GM23338 (cell line): ENCODE measurements at regions not wholly inside any gene's neighbourhood (a gene's known extent, or its start where the extent isn't known, plus 50 kb on each side); places are given as distances from the start of the nearest gene placed in this dataset.

Source experiments
- ATAC-seq: fragments of 200-7000 bp; cut with Tn5 transposase; 3 replicates; pipeline ENCODE4 v1.9.1; 2020
- DNase-seq: peaks from one replicate; pipeline ENCODE4 v3.0.0-alpha.2; 2015; ENCODE audit warnings: low spot score
- H2AFZ ChIP-seq: fragments of 200-600 bp; sonication (generic); 2 replicates; pipeline ENCODE4 v1.8.0; 2016; ENCODE audit warnings: antibody characterized with exemption, mild to moderate bottlenecking, moderate library complexity
- H3F3A ChIP-seq: fragments of 200-600 bp; sonication (generic); replicated peaks from 2 replicates; pipeline ENCODE4 v1.8.0; 2017; ENCODE audit warnings: antibody characterized with exemption, mixed run types, low read depth
- H3K27ac ChIP-seq: fragments of 200-600 bp; sonication (generic); 2 replicates; pipeline ENCODE4 v1.6.1; 2016; ENCODE audit warnings: low read depth
- H3K27me3 ChIP-seq: fragments of 200-600 bp; sonication (generic); 2 replicates; pipeline ENCODE4 v1.8.0; 2016; ENCODE audit warnings: mild to moderate bottlenecking, mixed run types, moderate library complexity; ENCODE audit not compliant: insufficient read depth
- H3K36me3 ChIP-seq: fragments of 200-600 bp; sonication (generic); 2 replicates; pipeline ENCODE4 v1.8.0; 2016; ENCODE audit warnings: mild to moderate bottlenecking; ENCODE audit not compliant: insufficient read depth
- H3K4me1 ChIP-seq: fragments of 200-600 bp; sonication (generic); 2 replicates; pipeline ENCODE4 v1.8.0; 2016; ENCODE audit warnings: mild to moderate bottlenecking, moderate library complexity; ENCODE audit not compliant: insufficient read depth
- H3K4me2 ChIP-seq: fragments of 200-600 bp; sonication (generic); 2 replicates; pipeline ENCODE4 v1.7.1; 2017; ENCODE audit warnings: mixed run types
- H3K4me3 ChIP-seq: fragments of 200-600 bp; sonication (generic); 2 replicates; pipeline ENCODE4 v1.6.1; 2016; ENCODE audit warnings: mixed run types
- H3K79me2 ChIP-seq: fragments of 200-600 bp; sonication (generic); replicated peaks from 2 replicates; pipeline ENCODE4 v1.8.0; 2017; ENCODE audit warnings: mild to moderate bottlenecking; ENCODE audit not compliant: insufficient read depth
- H3K9me2 ChIP-seq: fragments of 200-600 bp; sonication (generic); 2 replicates; pipeline ENCODE4 v1.8.0; 2017; ENCODE audit not compliant: insufficient read depth
- H4K20me1 ChIP-seq: fragments of 200-600 bp; sonication (generic); replicated peaks from 2 replicates; pipeline ENCODE4 v1.8.0; 2017; ENCODE audit warnings: mild to moderate bottlenecking; ENCODE audit not compliant: insufficient read depth
- H3K27ac Mint-ChIP-seq: 2 replicates; pipeline ENCODE4 v1.8.0; 2020; ENCODE audit warnings: inconsistent platforms, mild to moderate bottlenecking, moderate library complexity, mixed read lengths
- H3K27me3 Mint-ChIP-seq: 3 replicates; pipeline ENCODE4 v1.8.0; 2022; ENCODE audit warnings: low read depth, mild to moderate bottlenecking, moderate library complexity, mixed read lengths, inconsistent platforms; ENCODE audit not compliant: insufficient read depth, poor library complexity
- H3K36me3 Mint-ChIP-seq: 3 replicates; pipeline ENCODE4 v1.8.0; 2021; ENCODE audit warnings: low read depth, mild to moderate bottlenecking, inconsistent platforms, moderate library complexity, mixed read lengths
- H3K4me1 Mint-ChIP-seq: 3 replicates; pipeline ENCODE4 v1.8.0; 2020; ENCODE audit warnings: mild to moderate bottlenecking, inconsistent platforms, mixed read lengths
- H3K4me3 Mint-ChIP-seq: 3 replicates; pipeline ENCODE4 v1.8.0; 2021; ENCODE audit warnings: moderate library complexity, mild to moderate bottlenecking, inconsistent platforms, mixed read lengths
- H3K9me3 Mint-ChIP-seq: 3 replicates; pipeline ENCODE4 v1.8.0; 2020; ENCODE audit warnings: moderate library complexity, mild to moderate bottlenecking, inconsistent platforms, mixed read lengths
- CREB1 ChIP-seq: fragments of 250-450 bp; sonication (Bioruptor Pico); IDR thresholded peaks from 2 replicates; pipeline ENCODE4 v1.5.0; 2020; ENCODE audit warnings: low read depth, mild to moderate bottlenecking, moderate library complexity
- EZH2 ChIP-seq: fragments of 200-600 bp; sonication (generic); IDR thresholded peaks from one replicate; pipeline ENCODE4 v1.8.0; 2017; ENCODE audit warnings: antibody characterized with exemption, mild to moderate bottlenecking, low read depth; ENCODE audit not compliant: unreplicated experiment
- EZH2phosphoT487 ChIP-seq: fragments of 200-600 bp; sonication (generic); IDR thresholded peaks from one replicate; pipeline ENCODE4 v1.8.1; 2018; ENCODE audit warnings: antibody characterized with exemption; ENCODE audit not compliant: unreplicated experiment
- JUNB ChIP-seq: IDR thresholded peaks from one replicate; pipeline ENCODE4 v1.6.1; 2016; ENCODE audit warnings: antibody characterized with exemption; ENCODE audit not compliant: unreplicated experiment
- NANOG ChIP-seq: IDR thresholded peaks from 2 replicates; pipeline ENCODE4 v1.6.1; 2016; ENCODE audit warnings: antibody characterized with exemption, borderline replicate concordance
- POLR2AphosphoS5 ChIP-seq: IDR thresholded peaks from 2 replicates; pipeline ENCODE4 v1.6.1; 2016; ENCODE audit warnings: antibody characterized with exemption, low read depth
- STAT1 ChIP-seq: IDR thresholded peaks from one replicate; pipeline ENCODE4 v1.6.1; 2016; ENCODE audit warnings: antibody characterized with exemption; ENCODE audit not compliant: unreplicated experiment
- ZNF114 ChIP-seq: fragments of 250-450 bp; sonication (Bioruptor Pico); IDR thresholded peaks from 2 replicates; pipeline ENCODE4 v1.5.0; 2020; ENCODE audit warnings: mild to moderate bottlenecking, moderate library complexity
- ZNF331 ChIP-seq: fragments of 250-450 bp; sonication (Bioruptor Pico); IDR thresholded peaks from 2 replicates; pipeline ENCODE4 v1.5.0; 2020; ENCODE audit warnings: low read depth, mild to moderate bottlenecking, moderate library complexity
- TF ChIP-seq, protein P1 (sequence below): fragments of 250-450 bp; sonication (Bioruptor Pico); IDR thresholded peaks from 2 replicates; pipeline ENCODE4 v1.5.0; 2020; ENCODE audit warnings: mild to moderate bottlenecking, moderate library complexity
- TF ChIP-seq, protein P2 (sequence below), 2 experiments: fragments of 200-600 bp in 1 of 2; sonication (generic) in 1 of 2; conservative IDR thresholded peaks; 2 replicates each; pipeline versions ENCODE4 v1.5.1 to v1.6.1; 2016 to 2017; ENCODE audit warnings: antibody characterized with exemption in 2 of 2, low read depth in 2 of 2, mild to moderate bottlenecking in 2 of 2, moderate library complexity in 1 of 2
- TF ChIP-seq, protein P3 (sequence below): IDR thresholded peaks from one replicate; pipeline ENCODE4 v1.6.1; 2018; ENCODE audit warnings: antibody characterized with exemption; ENCODE audit not compliant: unreplicated experiment

DNA sequence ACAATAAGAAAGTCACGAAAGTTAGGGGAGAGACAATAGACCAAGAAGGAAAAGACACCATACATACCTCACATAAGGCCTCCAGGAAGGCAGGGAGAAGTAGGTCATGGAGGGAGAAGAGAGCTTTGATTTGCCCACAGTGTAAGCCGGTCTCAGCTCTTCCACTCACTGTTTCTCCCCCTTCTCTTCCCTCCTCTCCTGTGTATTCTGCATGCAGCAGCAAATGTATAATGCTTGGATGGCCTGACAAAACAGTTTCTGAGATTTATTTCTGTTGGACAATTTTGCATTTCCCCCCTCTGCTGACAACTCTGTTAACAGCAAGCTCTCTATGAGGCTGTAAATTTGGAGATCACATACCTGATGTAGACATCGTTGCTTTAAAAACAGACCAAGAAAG, 318.9 kb downstream of the OMA1 start:
- ATAC-seq (no peak), DNase-seq (no peak)
- Mint-ChIP-seq H3K4me1 (peaks cover 6% of the 10 kb centered on the region), H3K27ac (no peak overlapping the region), H3K4me3 (no peak overlapping the region), H3K36me3 (no peaks in the 10 kb centered on the region), H3K27me3 (no peaks in the 10 kb centered on the region), H3K9me3 (no peaks in the 10 kb centered on the region; the same call in 2 of the 3 replicates)
- H3K9me2 ChIP-seq: no peaks in the 10 kb centered on the region
- TF ChIP-seq STAT1 (no peak), CREB1 (no peak)
- peaks cover 2% of the 10 kb centered on the region; the same call in 1 of the 2 replicates for H3K79me2 ChIP-seq
- H3K4me3 ChIP-seq: no peak overlapping the region
- no peaks in the 10 kb centered on the region for H3K27me3 ChIP-seq
- no peaks in the 10 kb centered on the region; the same call in 1 of the 2 replicates for H4K20me1 ChIP-seq
- H3K36me3 ChIP-seq: no peaks in the 10 kb centered on the region
- H3K27ac ChIP-seq: no peak overlapping the region
- H2AFZ ChIP-seq: no peak overlapping the region
- H3K4me2 ChIP-seq: no peak overlapping the region
- no peaks in the 10 kb centered on the region for H3F3A ChIP-seq
- peaks cover 3% of the 10 kb centered on the region for H3K4me1 ChIP-seq

DNA sequence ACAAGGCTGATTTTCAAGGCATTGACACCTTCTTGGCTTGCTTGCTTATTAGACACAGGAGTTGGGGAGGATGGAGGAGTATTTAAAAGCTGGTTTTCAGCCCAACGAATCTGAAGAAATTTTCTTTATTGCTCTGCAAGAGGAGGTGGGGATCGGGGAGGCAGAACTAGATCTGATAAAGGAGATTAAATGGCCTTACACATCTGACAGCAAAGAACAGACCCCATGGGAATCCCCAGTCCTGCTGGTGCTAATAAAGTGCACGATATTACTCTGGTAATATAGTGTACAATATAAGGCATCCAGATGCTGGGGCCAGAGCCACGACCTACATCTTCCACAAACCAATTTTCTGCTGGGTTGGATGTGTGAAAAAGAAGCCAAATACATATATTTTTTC, 323.0 kb downstream of the OMA1 start:
- no peak overlapping the region for H3K27ac Mint-ChIP-seq
- H3K36me3 Mint-ChIP-seq: no peaks in the 10 kb centered on the region; the same call in 2 of the 3 replicates
- no peak overlapping the region for H3K4me2 ChIP-seq
- no peaks in the 10 kb centered on the region for H3K4me1 ChIP-seq
- DNase-seq (no peak), ATAC-seq (no peak)
- no peaks in the 10 kb centered on the region for H3K36me3 ChIP-seq
- H4K20me1 ChIP-seq: no peaks in the 10 kb centered on the region; the same call in 1 of the 2 replicates
- H3K4me3 Mint-ChIP-seq: no peak overlapping the region
- peaks cover 2% of the 10 kb centered on the region for H3K27me3 Mint-ChIP-seq
- H3K4me3 ChIP-seq: no peak overlapping the region
- H3K27me3 ChIP-seq: no peaks in the 10 kb centered on the region
- no peaks in the 10 kb centered on the region; the same call in 2 of the 3 replicates for H3K9me3 Mint-ChIP-seq
- H3K27ac ChIP-seq: no peak overlapping the region
- H3F3A ChIP-seq: no peaks in the 10 kb centered on the region
- no peaks in the 10 kb centered on the region for H3K79me2 ChIP-seq
- H3K9me2 ChIP-seq: no peaks in the 10 kb centered on the region
- H3K4me1 Mint-ChIP-seq: no peaks in the 10 kb centered on the region
- no peak overlapping the region for H2AFZ ChIP-seq
- TF ChIP-seq, protein P1, sequence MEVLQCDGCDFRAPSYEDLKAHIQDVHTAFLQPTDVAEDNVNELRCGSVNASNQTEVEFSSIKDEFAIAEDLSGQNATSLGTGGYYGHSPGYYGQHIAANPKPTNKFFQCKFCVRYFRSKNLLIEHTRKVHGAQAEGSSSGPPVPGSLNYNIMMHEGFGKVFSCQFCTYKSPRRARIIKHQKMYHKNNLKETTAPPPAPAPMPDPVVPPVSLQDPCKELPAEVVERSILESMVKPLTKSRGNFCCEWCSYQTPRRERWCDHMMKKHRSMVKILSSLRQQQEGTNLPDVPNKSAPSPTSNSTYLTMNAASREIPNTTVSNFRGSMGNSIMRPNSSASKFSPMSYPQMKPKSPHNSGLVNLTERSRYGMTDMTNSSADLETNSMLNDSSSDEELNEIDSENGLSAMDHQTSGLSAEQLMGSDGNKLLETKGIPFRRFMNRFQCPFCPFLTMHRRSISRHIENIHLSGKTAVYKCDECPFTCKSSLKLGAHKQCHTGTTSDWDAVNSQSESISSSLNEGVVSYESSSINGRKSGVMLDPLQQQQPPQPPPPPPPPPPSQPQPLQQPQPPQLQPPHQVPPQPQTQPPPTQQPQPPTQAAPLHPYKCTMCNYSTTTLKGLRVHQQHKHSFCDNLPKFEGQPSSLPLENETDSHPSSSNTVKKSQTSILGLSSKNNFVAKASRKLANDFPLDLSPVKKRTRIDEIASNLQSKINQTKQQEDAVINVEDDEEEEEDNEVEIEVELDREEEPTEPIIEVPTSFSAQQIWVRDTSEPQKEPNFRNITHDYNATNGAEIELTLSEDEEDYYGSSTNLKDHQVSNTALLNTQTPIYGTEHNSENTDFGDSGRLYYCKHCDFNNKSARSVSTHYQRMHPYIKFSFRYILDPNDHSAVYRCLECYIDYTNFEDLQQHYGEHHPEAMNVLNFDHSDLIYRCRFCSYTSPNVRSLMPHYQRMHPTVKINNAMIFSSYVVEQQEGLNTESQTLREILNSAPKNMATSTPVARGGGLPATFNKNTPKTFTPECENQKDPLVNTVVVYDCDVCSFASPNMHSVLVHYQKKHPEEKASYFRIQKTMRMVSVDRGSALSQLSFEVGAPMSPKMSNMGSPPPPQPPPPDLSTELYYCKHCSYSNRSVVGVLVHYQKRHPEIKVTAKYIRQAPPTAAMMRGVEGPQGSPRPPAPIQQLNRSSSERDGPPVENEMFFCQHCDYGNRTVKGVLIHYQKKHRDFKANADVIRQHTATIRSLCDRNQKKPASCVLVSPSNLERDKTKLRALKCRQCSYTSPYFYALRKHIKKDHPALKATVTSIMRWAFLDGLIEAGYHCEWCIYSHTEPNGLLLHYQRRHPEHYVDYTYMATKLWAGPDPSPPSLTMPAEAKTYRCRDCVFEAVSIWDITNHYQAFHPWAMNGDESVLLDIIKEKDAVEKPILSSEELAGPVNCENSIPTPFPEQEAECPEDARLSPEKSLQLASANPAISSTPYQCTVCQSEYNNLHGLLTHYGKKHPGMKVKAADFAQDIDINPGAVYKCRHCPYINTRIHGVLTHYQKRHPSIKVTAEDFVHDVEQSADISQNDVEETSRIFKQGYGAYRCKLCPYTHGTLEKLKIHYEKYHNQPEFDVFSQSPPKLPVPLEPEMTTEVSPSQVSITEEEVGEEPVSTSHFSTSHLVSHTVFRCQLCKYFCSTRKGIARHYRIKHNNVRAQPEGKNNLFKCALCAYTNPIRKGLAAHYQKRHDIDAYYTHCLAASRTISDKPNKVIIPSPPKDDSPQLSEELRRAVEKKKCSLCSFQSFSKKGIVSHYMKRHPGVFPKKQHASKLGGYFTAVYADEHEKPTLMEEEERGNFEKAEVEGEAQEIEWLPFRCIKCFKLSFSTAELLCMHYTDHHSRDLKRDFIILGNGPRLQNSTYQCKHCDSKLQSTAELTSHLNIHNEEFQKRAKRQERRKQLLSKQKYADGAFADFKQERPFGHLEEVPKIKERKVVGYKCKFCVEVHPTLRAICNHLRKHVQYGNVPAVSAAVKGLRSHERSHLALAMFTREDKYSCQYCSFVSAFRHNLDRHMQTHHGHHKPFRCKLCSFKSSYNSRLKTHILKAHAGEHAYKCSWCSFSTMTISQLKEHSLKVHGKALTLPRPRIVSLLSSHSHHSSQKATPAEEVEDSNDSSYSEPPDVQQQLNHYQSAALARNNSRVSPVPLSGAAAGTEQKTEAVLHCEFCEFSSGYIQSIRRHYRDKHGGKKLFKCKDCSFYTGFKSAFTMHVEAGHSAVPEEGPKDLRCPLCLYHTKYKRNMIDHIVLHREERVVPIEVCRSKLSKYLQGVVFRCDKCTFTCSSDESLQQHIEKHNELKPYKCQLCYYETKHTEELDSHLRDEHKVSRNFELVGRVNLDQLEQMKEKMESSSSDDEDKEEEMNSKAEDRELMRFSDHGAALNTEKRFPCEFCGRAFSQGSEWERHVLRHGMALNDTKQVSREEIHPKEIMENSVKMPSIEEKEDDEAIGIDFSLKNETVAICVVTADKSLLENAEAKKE: no peak
- TF ChIP-seq POLR2AphosphoS5 (no peak), ZNF114 (no peak), JUNB (no peak), CREB1 (no peak), NANOG (no peak), EZH2 (no peak), EZH2phosphoT487 (no peak), STAT1 (no peak), ZNF331 (CRISPR knock-in tag) (no peak)
- TF ChIP-seq, protein P2, sequence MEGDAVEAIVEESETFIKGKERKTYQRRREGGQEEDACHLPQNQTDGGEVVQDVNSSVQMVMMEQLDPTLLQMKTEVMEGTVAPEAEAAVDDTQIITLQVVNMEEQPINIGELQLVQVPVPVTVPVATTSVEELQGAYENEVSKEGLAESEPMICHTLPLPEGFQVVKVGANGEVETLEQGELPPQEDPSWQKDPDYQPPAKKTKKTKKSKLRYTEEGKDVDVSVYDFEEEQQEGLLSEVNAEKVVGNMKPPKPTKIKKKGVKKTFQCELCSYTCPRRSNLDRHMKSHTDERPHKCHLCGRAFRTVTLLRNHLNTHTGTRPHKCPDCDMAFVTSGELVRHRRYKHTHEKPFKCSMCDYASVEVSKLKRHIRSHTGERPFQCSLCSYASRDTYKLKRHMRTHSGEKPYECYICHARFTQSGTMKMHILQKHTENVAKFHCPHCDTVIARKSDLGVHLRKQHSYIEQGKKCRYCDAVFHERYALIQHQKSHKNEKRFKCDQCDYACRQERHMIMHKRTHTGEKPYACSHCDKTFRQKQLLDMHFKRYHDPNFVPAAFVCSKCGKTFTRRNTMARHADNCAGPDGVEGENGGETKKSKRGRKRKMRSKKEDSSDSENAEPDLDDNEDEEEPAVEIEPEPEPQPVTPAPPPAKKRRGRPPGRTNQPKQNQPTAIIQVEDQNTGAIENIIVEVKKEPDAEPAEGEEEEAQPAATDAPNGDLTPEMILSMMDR (conservative IDR thresholded peaks at IDR 0.05; ENCODE audit: low read depth in 2 of 2): no peak
- TF ChIP-seq, protein P3, sequence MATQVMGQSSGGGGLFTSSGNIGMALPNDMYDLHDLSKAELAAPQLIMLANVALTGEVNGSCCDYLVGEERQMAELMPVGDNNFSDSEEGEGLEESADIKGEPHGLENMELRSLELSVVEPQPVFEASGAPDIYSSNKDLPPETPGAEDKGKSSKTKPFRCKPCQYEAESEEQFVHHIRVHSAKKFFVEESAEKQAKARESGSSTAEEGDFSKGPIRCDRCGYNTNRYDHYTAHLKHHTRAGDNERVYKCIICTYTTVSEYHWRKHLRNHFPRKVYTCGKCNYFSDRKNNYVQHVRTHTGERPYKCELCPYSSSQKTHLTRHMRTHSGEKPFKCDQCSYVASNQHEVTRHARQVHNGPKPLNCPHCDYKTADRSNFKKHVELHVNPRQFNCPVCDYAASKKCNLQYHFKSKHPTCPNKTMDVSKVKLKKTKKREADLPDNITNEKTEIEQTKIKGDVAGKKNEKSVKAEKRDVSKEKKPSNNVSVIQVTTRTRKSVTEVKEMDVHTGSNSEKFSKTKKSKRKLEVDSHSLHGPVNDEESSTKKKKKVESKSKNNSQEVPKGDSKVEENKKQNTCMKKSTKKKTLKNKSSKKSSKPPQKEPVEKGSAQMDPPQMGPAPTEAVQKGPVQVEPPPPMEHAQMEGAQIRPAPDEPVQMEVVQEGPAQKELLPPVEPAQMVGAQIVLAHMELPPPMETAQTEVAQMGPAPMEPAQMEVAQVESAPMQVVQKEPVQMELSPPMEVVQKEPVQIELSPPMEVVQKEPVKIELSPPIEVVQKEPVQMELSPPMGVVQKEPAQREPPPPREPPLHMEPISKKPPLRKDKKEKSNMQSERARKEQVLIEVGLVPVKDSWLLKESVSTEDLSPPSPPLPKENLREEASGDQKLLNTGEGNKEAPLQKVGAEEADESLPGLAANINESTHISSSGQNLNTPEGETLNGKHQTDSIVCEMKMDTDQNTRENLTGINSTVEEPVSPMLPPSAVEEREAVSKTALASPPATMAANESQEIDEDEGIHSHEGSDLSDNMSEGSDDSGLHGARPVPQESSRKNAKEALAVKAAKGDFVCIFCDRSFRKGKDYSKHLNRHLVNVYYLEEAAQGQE: no peak
